HK-2 (cell line): ENCODE measurements at regions not wholly inside any gene's neighbourhood (a gene's known extent, or its start where the extent isn't known, plus 50 kb on each side); places are given as distances from the start of the nearest gene placed in this dataset.
A peak's percentile ranks its signal among the peaks of the same experiment; 100 is the strongest.
"Not testable (repeated sequence)": the region's sequence is repeated elsewhere in the genome, so short reads cannot be mapped to it uniquely, and the experiment has no call there.

ENCODE experiments used
- DNase-seq: peaks from one replicate; pipeline ENCODE4 v3.0.0-alpha.2; 2018; ENCODE audit not compliant: unreplicated experiment

- not testable (repeated sequence) for DNase-seq
These were observed 139.8 kb upstream of the ERV3-1 start for GRCh38 chr7:65146118-65146914.

DNA sequence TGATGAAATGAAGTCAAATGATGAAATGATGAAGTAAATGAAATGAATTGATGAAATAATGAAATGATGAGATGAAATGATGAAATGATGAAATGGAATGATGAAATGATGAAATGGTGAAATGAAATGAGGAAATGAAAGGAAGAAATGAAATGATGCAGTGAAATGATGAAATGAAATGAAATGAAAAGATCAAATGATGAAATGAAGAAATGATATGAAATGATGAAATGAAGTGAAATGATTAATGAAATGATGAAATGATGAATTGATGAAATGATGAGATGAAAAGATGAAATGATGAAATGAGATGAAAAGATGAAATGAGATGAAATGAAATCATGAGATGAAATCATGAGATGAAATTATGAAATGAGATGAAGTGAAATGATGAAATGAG, 139.2 kb upstream of the ERV3-1 start:
- DNase-seq: not testable (repeated sequence)

- not testable (repeated sequence) for DNase-seq
These were observed 138.5 kb upstream of the ERV3-1 start for GRCh38 chr7:65145008-65145407.

GRCh38 chr7:65144557-65144956, 138.1 kb upstream of the ERV3-1 start:
- not testable (repeated sequence) for DNase-seq

DNA sequence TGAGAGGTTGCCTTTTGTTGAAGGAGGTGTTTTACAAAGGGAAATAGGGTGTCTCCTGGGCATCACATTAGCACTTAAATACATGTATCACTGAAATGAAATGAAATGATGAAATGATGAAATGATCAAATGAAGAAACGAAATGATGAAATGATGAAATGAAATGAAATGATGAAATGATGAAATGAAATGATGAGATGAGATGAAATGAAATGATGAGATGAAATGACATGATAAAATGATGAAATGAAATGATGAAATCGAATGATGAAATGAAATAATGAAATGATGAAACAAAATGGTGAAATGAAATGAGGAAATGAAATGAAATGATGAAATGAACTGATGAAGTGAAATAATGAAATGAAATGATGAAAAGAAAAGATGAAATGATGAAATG, 137.6 kb upstream of the ERV3-1 start:
- not testable (repeated sequence) for DNase-seq

DNA sequence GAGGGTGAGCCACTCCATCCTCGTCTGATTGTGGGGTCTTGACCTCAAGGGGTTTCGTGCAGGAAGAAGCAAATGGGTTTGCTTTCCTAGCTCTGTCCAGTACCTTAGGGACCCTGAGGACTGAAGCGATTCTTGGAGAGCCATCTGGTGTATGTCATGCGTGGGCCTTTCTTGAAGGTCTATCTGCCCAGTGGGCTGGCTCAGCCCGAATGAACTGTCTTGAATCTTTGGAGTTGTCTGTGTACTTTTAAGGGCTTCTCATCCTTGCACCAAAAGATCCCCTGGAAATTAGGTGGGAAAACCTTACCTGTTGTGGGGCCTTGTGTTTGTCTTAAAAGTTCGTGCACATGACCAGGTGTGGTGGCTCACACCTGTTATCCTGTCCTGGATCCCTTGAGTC, 135.4 kb upstream of the ERV3-1 start:
- not testable (repeated sequence) for DNase-seq

DNA sequence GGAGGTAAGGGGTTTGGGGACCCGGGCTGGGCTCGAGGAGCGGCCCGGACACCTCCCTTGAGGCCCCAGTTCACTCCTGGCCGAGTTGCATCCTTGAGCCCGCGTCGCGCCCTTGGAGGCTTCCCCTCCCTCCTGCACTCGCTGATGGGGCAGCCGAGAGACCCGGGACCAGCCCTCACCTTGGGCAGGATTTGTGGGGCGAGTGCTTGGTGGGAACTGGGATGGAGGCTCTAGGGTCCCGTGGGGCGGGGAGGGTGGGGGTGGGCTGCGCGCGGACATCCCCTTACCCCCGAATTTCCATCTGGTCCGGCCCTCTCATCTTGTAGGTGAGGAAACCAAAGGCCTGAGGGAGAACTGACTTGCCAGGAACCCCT, 134.9 kb upstream of the ERV3-1 start:
- DNase-seq: not testable (repeated sequence)

GRCh38 chr7:65140543-65141404, 134.3 kb upstream of the ERV3-1 start:
- not testable (repeated sequence) for DNase-seq

GRCh38 chr7:65136850-65137249, 130.4 kb upstream of the ERV3-1 start:
- not testable (repeated sequence) for DNase-seq

GRCh38 chr7:65133087-65133486, 126.6 kb upstream of the ERV3-1 start:
- DNase-seq: not testable (repeated sequence)

GRCh38 chr7:65132256-65132655, 125.8 kb upstream of the ERV3-1 start:
- DNase-seq: not testable (repeated sequence)

DNA sequence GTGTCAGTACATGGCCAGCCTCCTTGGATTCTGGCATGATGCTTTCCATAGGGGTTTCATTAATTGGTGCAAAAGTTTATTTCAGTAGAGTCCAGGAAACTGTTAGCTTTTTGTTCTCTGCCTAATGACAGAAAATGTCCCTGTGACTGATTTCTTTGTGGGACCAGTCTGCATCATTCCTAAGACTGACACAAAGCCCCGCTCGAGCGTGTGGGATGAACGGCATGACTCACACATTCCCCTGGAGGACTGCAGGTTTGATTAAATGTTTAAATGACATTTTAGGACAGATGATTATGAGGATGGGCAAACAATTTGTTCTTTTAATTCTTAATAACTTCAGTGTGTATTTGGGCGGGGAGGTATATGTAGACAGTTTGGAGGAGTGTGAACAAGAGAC, 120.9 kb upstream of the ERV3-1 start:
- not testable (repeated sequence) for DNase-seq

- not testable (repeated sequence) for DNase-seq
These were observed 118.1 kb upstream of the ERV3-1 start for GRCh38 chr7:65124600-65124999.

DNA sequence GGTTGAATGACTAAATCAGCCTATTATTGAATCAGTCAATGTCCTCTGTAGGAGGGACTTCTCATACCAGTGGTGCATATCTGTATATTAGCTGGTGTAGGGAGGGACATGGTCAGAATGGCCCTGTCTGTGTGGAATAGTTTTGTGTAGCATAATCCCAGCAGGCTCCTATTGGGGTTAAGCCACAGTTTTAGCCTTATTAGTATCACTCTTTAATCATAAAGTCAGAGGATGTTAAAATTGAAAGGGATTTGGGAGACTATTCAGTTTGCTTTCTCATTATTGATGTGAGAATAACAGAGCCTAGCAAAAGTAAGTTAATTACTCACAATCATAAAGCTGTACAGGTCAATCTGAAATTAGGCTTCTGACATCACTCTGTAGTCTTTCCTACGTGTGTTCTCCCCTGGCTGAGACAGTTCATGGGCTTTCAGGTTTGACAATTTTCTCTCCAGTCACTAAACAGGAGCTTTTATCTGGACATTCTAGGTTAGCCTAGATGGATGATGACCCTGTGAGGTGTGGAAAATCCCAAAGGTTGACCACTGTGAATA, 99.2 kb upstream of the ERV3-1 start:
- not testable (repeated sequence) for DNase-seq

GRCh38 chr7:65100499-65100898, 94.0 kb upstream of the ERV3-1 start:
- not testable (repeated sequence) for DNase-seq

DNA sequence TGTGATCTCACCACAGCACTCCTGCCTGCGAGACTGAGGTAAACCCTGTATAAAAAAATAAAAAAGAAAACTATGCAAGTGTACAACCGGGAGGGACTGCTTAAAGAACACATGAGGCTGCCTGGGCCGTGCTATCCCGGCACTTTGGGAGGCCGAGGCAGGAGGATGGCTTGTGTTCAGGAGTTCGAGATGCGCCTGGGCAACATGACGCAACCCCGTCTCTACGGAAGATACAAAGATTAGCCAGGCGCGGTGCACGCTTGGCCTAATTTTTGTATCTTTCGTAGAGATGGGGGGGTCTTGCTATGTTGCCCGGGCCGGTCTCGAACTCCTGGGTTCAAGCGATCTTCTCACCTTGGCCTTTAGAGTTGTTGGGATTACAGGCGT, 75.2 kb upstream of the ERV3-1 start:
- not testable (repeated sequence) for DNase-seq

- peak; percentile 89 for DNase-seq
These were observed 74.5 kb upstream of the ERV3-1 start for GRCh38 chr7:65080799-65081668.

GRCh38 chr7:65074959-65075358, 68.5 kb upstream of the ERV3-1 start:
- not testable (repeated sequence) for DNase-seq

DNA sequence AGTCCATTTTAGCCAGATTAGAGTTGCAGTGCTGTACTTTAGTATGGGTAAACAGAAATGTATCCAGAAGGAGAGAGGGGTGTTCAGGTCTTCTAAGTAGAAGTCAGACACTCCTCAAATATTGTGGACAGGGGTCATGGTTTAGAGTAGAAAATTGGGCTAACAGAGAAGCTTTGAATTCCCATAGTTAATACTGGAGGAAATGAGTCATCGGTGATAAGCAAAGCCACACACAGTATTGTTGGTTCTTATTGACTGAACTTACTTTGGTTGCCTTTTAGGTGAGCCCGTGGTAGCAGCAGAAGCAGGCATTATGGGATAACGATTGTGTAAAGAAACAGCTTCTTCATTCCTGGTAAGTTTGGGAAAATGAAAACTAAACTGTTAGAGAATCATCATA, 66.7 kb upstream of the ERV3-1 start:
- DNase-seq: not testable (repeated sequence)

- DNase-seq: not testable (repeated sequence)
These were observed 65.5 kb upstream of the ERV3-1 start for GRCh38 chr7:65071854-65072431.

DNA sequence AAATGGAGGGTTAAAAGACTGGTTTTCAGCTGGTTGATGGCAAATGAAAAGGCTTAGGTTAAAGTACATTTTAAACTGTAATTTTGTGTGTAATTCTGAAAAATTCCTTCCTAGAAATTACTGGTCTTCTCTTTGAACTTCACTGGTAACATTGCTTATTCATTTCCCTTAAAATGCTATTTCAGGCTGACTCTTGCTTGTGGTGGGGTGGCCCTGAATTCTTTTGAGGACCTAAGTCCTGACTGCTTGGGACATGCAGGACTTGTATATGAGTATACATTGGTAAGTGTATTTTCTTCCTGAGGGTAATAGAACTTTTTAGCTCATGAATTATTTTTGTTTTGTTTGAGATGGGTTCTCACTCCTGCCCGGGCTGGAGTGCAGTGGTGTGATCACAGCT, 63.0 kb upstream of the ERV3-1 start:
- not testable (repeated sequence) for DNase-seq
